NAMALWA (cell line): ENCODE measurements at regions not wholly inside any gene's neighbourhood (a gene's known extent, or its start where the extent isn't known, plus 50 kb on each side); places are given as distances from the start of the nearest gene placed in this dataset.

Source experiments
- DNase-seq: peaks from one replicate; pipeline ENCODE4 v3.0.0-alpha.2; 2015; ENCODE audit warnings: low spot score

DNA sequence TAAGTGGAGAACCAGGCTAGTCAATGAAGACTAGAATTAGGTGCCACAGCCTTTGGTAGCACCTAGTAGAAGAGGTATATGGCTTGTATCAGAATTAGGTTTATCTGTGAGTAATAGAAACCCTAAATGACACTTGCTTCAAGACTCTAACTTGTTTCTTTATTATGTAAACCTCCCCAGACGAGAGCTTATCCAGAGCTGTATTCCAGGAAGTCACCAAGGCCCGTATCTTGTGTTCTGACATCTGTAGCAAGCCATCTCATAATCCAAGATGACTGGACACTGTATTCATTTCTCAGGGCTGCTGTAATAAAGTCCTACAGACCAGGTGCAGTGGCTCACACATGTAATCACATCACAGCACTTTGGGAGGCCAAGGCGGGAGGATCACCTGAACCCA is 56.7 kb upstream of the PPP1R12A start:
- DNase-seq: no peak

DNA sequence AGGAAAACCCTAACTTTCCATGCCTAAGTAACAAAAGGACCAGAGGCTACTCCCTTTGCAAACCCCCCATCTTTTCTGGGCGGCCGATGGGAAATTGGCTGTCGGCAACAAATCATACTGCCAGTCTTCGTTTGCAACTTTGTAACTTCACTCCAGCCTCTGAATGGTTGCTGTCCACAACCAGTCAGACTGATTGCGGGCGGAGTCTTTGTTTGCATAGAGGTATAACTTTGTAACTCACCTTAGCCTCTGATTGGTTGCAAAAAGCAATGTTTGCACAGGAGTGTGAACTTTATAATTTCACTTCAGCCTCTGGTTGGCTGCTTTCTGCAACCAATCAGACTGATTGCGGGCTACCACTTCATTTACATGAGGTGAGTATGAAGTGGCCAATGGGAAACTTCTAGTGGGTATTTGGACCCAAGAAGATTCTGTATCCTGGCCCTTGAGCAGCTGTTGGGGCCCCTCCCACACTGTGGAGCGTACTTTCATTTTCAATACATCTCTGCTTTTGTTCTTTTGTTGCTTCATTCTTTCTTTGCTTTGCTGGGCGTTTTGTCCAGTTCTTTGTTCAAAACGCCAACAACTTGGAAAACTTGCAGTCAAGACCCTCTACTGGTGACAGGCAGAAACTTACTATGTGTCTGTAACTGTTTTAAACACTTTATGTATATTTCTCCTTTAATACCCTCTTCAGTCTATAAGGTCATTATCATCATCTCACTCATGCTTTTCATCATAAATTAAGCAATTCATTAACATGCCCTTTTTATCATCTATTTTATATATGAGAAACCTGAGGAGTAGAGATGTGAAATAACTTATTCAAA is 55.8 kb upstream of the PPP1R12A start:
- DNase-seq: peak; percentile 2

DNA sequence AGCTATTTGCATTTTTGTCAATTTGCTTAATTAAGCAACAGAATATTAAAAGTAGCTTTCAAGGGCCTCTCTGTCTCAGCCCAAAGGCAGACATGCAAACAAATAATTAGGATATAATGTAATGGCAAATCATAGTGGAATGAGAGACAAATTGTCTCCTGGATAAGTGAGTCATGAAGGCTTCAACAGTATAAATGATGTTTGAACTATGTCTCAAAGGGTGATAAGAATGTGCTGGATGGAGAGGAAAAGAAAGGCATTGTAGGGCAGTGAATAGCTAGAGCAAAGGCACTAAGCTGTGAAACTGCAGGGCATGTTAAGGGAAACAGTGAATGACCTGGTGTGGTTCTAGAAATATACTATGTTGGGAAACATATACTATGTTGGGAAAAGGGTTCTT is 53.5 kb upstream of the PPP1R12A start:
- no peak for DNase-seq

- no peak for DNase-seq
Observed at GRCh38 chr12:79987731-79988130, 52.8 kb upstream of the PPP1R12A start.
